ENCODE measurements at regions not wholly inside any gene's neighbourhood (a gene's known extent, or its start where the extent isn't known, plus 50 kb on each side); places are given as distances from the start of the nearest gene placed in this dataset.
"Not testable (repeated sequence)": the region's sequence is repeated elsewhere in the genome, so short reads cannot be mapped to it uniquely, and the experiment has no call there.

DNA sequence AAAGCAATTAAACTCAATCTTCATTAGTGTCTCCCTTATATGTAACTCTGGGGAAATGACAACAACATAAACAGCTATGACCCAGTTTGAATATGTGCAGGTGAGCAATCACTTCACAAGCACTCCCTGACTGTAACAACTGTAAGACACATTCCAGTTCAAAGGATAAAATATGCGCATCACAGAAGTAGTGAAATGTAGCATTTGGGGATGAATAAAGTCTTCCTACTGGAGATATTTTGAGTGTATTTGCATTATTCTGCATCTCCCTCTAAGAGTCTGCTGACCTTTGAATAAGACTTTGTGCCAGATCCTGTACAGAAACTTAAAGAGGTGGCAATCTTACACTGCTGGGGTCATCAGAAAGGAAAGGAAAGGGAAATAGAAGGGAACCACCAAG, 179.5 kb upstream of the TBX18 start:
- TF ChIP-seq, protein P1, sequence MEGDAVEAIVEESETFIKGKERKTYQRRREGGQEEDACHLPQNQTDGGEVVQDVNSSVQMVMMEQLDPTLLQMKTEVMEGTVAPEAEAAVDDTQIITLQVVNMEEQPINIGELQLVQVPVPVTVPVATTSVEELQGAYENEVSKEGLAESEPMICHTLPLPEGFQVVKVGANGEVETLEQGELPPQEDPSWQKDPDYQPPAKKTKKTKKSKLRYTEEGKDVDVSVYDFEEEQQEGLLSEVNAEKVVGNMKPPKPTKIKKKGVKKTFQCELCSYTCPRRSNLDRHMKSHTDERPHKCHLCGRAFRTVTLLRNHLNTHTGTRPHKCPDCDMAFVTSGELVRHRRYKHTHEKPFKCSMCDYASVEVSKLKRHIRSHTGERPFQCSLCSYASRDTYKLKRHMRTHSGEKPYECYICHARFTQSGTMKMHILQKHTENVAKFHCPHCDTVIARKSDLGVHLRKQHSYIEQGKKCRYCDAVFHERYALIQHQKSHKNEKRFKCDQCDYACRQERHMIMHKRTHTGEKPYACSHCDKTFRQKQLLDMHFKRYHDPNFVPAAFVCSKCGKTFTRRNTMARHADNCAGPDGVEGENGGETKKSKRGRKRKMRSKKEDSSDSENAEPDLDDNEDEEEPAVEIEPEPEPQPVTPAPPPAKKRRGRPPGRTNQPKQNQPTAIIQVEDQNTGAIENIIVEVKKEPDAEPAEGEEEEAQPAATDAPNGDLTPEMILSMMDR (IDR thresholded peaks at IDR 0.05): no peak
- ATAC-seq (ENCODE audit: low FRiP score): no peak
- no peak for DNase-seq (ENCODE audit: low spot score)

DNA sequence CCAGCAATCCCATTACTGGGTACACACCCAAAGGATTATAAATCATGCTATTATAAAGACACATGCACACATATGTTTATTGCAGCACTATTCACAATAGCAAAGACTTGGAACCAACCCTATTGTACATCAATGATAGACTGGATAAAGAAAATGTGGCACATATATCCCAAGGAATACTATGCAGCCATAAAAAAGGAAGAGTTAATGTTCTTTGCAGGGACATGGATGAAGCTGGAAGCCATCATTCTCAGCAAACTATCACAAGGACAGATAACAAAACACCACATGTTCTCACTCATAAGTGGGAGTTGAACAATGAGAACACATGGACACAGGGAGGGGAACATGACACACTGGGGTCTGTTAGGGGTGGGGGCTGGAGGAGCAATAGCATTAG, 177.2 kb upstream of the TBX18 start:
- ATAC-seq (ENCODE audit: low FRiP score): not testable (repeated sequence)

DNA sequence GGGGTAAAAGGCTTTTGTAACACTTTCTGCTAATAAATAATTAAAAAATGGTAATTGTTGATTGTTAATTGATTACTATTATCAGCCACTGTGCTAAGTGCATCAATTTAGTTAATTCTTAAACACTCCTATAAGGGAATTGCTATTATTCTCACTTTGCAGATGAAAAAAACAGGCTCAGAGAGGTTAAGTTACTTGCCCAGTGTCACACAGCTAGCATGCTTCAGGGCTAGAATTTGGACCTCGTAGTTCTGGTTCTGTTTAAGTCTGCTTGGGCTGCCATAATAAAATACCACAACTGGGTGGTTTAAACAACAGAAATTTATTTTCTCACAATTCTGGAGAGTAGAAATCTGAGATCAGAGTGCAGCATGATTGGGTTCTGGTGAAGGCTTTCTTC, 164.8 kb upstream of the TBX18 start:
- no peak for ATAC-seq (ENCODE audit: low FRiP score)
- TF ChIP-seq, protein P1 (IDR thresholded peaks at IDR 0.05): no peak
- DNase-seq (ENCODE audit: low spot score): no peak

More for the DNA sequence above, 177.2 kb upstream of the TBX18 start:
- DNase-seq (ENCODE audit: low spot score): not testable (repeated sequence)

DNA sequence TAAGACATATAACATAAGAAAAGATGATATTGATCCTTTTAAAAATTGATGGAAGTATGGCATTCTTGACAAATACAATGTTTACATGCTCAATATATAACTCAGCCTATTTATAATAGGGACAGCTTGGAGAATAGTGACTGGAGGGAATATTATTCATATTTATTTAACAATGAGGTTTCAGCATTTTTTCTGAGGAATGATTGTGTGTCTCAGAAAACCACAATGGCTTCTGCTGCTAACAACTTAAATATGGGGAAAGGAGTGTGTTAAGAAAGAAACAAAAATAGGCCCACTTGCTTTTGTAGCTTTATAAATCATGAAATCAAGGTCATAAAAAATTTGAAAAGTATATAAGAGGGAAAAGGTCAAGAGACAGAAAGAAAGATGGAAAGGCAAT, 163.2 kb upstream of the TBX18 start:
- no peak for DNase-seq (ENCODE audit: low spot score)
- TF ChIP-seq, protein P1 (IDR thresholded peaks at IDR 0.05): no peak
- no peak for ATAC-seq (ENCODE audit: low FRiP score)

DNA sequence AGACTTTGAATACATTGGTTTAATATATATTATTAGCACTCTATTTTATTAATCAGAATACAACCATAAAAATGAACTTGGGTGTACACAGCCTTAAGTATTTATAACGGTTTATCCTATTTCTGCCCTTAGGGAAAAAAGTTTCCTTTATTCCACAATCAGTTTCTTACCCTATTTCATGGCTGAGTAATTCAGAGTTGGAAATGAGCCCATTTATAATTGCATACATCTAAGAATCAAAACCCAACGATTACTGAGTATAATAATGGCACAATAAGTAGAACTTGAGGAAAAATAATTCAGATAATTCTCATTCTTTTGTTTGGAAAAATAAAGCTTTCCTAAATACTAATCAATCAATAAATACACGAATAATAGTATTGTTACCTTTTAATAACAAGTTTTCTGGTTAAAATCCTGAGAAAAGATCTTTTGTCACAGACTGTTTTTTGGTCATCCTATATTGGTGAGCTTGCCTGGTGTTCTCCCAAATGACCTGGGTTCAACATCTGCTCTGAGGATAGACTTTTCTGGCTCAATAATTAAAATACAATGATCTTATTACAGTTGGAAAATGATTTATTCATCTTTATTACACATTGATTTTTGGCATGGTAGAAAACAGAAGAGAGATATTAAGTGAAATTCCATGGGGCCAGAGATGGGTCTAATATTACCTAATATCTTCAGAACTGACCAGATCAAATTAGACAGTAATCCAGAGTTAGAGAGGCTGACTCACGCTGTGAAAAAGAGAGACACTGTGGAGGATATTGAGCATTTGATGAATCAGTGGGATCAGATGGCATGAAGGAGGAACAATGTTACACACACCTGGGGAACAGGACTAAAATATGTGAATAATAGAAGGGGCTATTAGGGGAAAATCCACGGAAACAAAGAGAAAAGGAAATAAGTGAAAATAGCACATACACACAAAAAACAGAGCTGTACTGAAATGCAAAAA, 162.1 kb upstream of the TBX18 start:
- TF ChIP-seq, protein P1 (IDR thresholded peaks at IDR 0.05): no peak
- DNase-seq (ENCODE audit: low spot score) (no peak), ATAC-seq (ENCODE audit: low FRiP score) (no peak)

DNA sequence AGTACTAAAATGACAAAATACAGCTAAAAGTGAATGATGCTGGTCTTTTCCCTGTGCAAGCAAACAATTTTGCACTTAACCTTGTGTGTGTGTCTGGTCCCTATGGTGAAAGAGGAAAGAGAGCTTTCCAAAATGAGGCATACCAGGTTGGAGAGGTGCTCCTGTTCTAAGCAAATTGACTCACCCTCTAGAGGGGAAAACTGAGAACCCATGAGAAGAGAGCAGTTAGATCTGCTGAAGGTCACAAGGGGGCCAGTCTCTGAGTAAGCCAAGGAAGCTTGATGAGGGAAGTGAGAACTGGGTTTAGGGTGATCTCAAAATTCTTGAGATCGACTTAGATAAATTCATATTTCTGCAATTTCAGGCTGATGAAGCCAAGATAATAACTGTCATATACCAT, 157.5 kb upstream of the TBX18 start:
- ATAC-seq (ENCODE audit: low FRiP score) (no peak), DNase-seq (ENCODE audit: low spot score) (no peak)
- TF ChIP-seq, protein P1 (IDR thresholded peaks at IDR 0.05): no peak

DNA sequence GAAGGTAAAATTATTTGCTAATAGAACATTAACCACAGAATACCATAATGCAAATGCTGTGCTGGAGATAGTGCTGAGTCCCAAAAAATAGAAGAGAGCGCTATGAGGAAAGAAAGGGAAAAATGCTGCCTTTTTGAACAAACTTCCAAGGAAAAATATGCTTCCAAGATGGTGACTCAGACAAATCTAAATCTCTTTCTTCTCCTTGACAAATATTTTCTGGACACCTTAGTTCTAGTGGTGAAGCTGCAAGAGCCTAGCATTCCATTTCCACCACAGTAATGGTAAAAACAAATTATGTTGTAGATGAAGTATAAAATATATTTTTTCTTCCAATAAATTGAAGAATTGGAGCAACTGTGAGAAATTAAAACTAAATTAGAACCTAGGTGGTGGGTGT, 155.6 kb upstream of the TBX18 start:
- ATAC-seq (ENCODE audit: low FRiP score) (no peak), DNase-seq (ENCODE audit: low spot score) (no peak)
- TF ChIP-seq, protein P1 (IDR thresholded peaks at IDR 0.05): no peak
